Parathyroid adenoma (tissue), 2 donors: ENCODE measurements at regions not wholly inside any gene's neighbourhood (a gene's known extent, or its start where the extent isn't known, plus 50 kb on each side); places are given as distances from the start of the nearest gene placed in this dataset.

Experiments used
- H2AFZ ChIP-seq: fragments of 300-600 bp; sonication (generic); one replicate; pipeline ENCODE4 v1.7.0; 2017; ENCODE audit warnings: antibody characterized with exemption, mild to moderate bottlenecking
- H3K27ac ChIP-seq: fragments of 300-600 bp; sonication (generic); one replicate; pipeline ENCODE4 v1.7.0; 2017
- H3K27me3 ChIP-seq: fragments of 300-600 bp; sonication (generic); one replicate; pipeline ENCODE4 v1.7.0; 2017; ENCODE audit warnings: low read length; ENCODE audit not compliant: control insufficient read depth, insufficient read depth
- H3K36me3 ChIP-seq: fragments of 300-600 bp; sonication (generic); one replicate; pipeline ENCODE4 v1.7.0; 2017; ENCODE audit warnings: low read length; ENCODE audit not compliant: control insufficient read depth, insufficient read depth
- H3K4me1 ChIP-seq: fragments of 300-600 bp; sonication (generic); one replicate; pipeline ENCODE4 v1.7.0; 2017; ENCODE audit warnings: control low read depth
- H3K4me2 ChIP-seq: fragments of 300-600 bp; sonication (generic); one replicate; pipeline ENCODE4 v1.7.0; 2017; ENCODE audit warnings: low read length
- H3K4me3 ChIP-seq: fragments of 300-600 bp; sonication (generic); one replicate; pipeline ENCODE4 v1.7.0; 2017; ENCODE audit warnings: low read depth, low read length
- H3K79me2 ChIP-seq: fragments of 300-600 bp; sonication (generic); one replicate; pipeline ENCODE4 v1.7.0; 2017; ENCODE audit warnings: control low read depth
- H3K9ac ChIP-seq: fragments of 300-600 bp; sonication (generic); one replicate; pipeline ENCODE4 v1.7.0; 2017; ENCODE audit warnings: mild to moderate bottlenecking
- H3K9me3 ChIP-seq: fragments of 300-600 bp; sonication (generic); one replicate; pipeline ENCODE4 v1.7.0; 2017; ENCODE audit warnings: low read length; ENCODE audit not compliant: control insufficient read depth
- TF ChIP-seq, protein P1 (sequence below): fragments of 300-600 bp; sonication (generic); IDR thresholded peaks from one replicate; pipeline ENCODE4 v1.7.0; 2017; ENCODE audit warnings: antibody characterized with exemption, mild to moderate bottlenecking
- donor health status: primary hyperparathyroidism.

DNA sequence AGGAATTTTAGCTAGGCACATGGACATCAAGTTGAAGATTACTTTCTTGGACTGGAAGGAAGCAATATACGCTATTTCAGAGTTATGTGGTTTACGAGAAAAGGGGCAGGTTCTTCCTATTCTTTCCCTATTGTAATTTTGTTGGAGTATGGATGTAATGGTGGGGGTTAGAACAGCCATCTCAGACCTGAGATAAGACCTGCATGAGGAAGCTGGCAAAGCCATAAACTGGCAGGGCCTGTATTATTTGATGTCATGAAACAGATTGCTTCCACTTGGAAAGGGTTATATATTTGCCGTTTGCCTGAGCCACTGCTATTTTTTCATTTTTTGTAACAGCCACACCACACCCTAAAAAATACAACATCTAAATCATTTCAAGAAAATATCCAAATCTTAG is 220.5 kb upstream of the MAGI2 start:
- Histone ChIP-seq H2AFZ (no peak overlapping the region), H3K4me2 (no peak overlapping the region), H3K9ac (no peak overlapping the region), H3K4me1 (no peaks in the 10 kb centered on the region), H3K4me3 (no peak overlapping the region), H3K27ac (no peak overlapping the region), H3K27me3 (no peaks in the 10 kb centered on the region), H3K36me3 (no peaks in the 10 kb centered on the region), H3K9me3 (no peaks in the 10 kb centered on the region), H3K79me2 (no peaks in the 10 kb centered on the region)
- TF ChIP-seq, protein P1, sequence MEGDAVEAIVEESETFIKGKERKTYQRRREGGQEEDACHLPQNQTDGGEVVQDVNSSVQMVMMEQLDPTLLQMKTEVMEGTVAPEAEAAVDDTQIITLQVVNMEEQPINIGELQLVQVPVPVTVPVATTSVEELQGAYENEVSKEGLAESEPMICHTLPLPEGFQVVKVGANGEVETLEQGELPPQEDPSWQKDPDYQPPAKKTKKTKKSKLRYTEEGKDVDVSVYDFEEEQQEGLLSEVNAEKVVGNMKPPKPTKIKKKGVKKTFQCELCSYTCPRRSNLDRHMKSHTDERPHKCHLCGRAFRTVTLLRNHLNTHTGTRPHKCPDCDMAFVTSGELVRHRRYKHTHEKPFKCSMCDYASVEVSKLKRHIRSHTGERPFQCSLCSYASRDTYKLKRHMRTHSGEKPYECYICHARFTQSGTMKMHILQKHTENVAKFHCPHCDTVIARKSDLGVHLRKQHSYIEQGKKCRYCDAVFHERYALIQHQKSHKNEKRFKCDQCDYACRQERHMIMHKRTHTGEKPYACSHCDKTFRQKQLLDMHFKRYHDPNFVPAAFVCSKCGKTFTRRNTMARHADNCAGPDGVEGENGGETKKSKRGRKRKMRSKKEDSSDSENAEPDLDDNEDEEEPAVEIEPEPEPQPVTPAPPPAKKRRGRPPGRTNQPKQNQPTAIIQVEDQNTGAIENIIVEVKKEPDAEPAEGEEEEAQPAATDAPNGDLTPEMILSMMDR: no peak

DNA sequence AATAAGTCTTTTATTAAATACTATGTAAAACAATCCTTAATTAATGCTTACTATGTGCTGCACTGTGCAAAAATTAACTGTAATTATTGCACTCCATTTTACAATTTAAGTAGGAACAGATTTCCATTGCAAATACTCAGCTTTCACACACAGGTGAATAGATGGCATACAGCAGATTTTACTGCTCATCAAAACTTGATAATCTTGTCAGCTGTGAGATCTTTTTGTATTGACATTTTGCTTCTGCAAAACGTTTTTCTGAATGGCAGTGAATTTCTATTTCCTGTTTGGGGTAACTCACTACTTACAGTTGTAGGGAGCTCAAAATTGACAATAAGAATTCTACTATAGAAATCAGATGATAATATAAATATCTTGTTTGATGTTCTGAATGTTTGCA is 220.0 kb upstream of the MAGI2 start:
- Histone ChIP-seq H3K27me3 (no peaks in the 10 kb centered on the region), H2AFZ (no peak overlapping the region), H3K4me3 (no peak overlapping the region), H3K9ac (no peak overlapping the region), H3K79me2 (no peaks in the 10 kb centered on the region), H3K4me1 (no peaks in the 10 kb centered on the region), H3K9me3 (no peaks in the 10 kb centered on the region), H3K4me2 (no peak overlapping the region), H3K36me3 (no peaks in the 10 kb centered on the region), H3K27ac (no peak overlapping the region)
- TF ChIP-seq, protein P1: no peak

DNA sequence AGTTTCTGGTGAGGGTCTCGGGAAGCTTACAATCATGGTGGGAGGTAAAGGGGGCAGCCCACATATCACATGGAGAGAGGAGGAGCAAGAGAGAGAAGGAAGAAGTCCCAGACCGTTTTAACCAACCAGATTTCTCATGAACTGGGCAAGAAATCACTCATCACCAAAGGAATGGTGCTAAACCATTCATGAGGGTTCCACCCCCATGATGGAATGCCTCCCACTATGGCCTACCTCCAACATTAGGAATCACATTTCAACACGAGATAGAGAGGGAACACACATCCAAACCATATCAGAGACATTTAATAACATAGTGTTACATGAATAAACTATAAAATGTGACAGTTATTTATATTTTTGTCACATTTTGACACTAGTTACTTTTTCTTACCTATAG is 214.8 kb upstream of the MAGI2 start:
- H3K4me1 ChIP-seq: no peaks in the 10 kb centered on the region
- H3K36me3 ChIP-seq: no peaks in the 10 kb centered on the region
- H3K4me2 ChIP-seq: no peak overlapping the region
- H3K79me2 ChIP-seq: no peaks in the 10 kb centered on the region
- no peak overlapping the region for H3K27ac ChIP-seq
- H3K9ac ChIP-seq: no peak overlapping the region
- TF ChIP-seq, protein P1: no peak
- no peaks in the 10 kb centered on the region for H3K9me3 ChIP-seq
- no peak overlapping the region for H3K4me3 ChIP-seq
- H3K27me3 ChIP-seq: no peaks in the 10 kb centered on the region
- H2AFZ ChIP-seq: no peak overlapping the region

DNA sequence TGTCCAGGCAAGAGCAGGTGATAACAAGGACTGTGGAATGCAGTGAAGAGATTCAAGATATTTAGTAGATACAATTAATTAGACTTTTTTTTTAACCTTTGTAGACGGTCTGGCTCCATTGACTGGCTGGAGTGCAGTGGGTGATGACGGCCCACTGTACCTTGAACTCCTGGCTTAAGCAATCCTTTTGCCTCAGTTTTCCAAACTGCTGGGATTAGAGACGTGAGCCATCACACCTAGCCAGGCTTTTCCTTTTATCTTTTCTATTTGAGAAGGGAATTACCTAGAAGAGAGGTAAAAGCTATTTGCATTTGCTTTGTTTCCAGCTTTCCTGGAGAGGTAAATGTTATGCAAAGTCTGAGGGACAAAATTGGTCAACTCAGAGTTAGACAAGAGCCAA is 213.0 kb upstream of the MAGI2 start:
- TF ChIP-seq, protein P1: no peak
- no peak overlapping the region for H2AFZ ChIP-seq
- no peaks in the 10 kb centered on the region for H3K27me3 ChIP-seq
- no peak overlapping the region for H3K9ac ChIP-seq
- no peaks in the 10 kb centered on the region for H3K79me2 ChIP-seq
- H3K36me3 ChIP-seq: no peaks in the 10 kb centered on the region
- H3K27ac ChIP-seq: no peak overlapping the region
- H3K4me1 ChIP-seq: no peaks in the 10 kb centered on the region
- H3K9me3 ChIP-seq: no peaks in the 10 kb centered on the region
- no peak overlapping the region for H3K4me3 ChIP-seq
- no peak overlapping the region for H3K4me2 ChIP-seq

DNA sequence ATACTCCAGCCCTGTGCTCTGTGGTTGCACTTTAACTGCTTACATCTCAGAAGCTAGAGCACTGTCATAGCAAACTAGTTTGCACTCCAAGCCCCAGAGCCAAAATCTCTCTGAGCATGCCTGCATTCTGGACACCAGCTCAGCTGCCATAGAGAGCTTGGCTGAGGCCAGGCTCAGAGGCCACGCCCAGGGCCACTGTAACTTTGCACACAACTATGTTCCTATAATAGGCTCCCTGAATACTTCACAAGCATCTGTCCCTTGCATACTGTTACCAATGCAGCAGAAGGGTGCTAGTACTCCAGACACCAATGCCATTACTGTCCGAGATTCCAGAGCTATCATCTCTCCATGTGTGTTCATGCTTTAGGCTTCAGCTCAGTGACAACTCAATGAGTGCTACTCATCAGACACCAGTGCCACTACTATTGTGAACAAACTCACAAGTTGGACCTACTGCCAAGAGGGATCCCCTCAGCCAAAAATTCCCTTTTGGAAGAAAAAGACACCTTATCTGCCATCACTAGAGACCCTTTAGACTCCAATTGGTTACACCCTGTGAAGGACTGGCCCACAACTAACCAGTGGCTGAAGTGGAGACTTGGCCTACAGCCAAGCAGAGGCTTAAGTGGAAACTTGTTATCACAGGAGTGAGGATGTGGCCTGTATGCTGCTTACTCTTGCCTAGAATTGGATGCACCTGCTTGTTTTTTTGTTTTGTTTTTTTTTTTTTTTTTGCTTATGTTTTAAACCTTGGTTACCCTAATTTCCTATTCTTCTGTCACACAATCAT is 211.6 kb upstream of the MAGI2 start:
- no peak overlapping the region for H3K4me3 ChIP-seq
- H3K36me3 ChIP-seq: no peaks in the 10 kb centered on the region
- no peaks in the 10 kb centered on the region for H3K27me3 ChIP-seq
- H3K4me1 ChIP-seq: no peaks in the 10 kb centered on the region
- H3K9ac ChIP-seq: no peak overlapping the region
- no peak overlapping the region for H3K4me2 ChIP-seq
- TF ChIP-seq, protein P1: no peak
- no peaks in the 10 kb centered on the region for H3K9me3 ChIP-seq
- H3K27ac ChIP-seq: no peak overlapping the region
- H2AFZ ChIP-seq: no peak overlapping the region
- H3K79me2 ChIP-seq: no peaks in the 10 kb centered on the region
